Transverse colon (tissue), 3 donors: ENCODE measurements at regions not wholly inside any gene's neighbourhood (a gene's known extent, or its start where the extent isn't known, plus 50 kb on each side); places are given as distances from the start of the nearest gene placed in this dataset.

ENCODE experiments used
- CTCF ChIP-seq, 5 experiments: fragments of 200-600 bp in 3 of 5; fragments of 450-650 bp in 2 of 5; sonication (generic) in 3 of 5; IDR thresholded peaks; 1 replicate in 2 of 5; 2 replicates in 3 of 5; pipeline ENCODE4 v1.5.1; 2016 to 2017; ENCODE audit warnings: antibody characterized with exemption in 5 of 5, inconsistent platforms in 3 of 5, mild to moderate bottlenecking in 2 of 5, moderate library complexity in 1 of 5
- EP300 ChIP-seq: sonication (generic); formaldehyde crosslinking; IDR thresholded peaks from one replicate; pipeline ENCODE4 v1.6.1; 2017; ENCODE audit warnings: antibody characterized with exemption, low read depth

- TF ChIP-seq EP300 (no peak), CTCF (IDR thresholded peaks at IDR 0.05) (no peak)
These were observed 844.4 kb downstream of the GATA3 start for GRCh38 chr10:8898745-8899330.
